Osteoblast (primary cell): ENCODE measurements at regions not wholly inside any gene's neighbourhood (a gene's known extent, or its start where the extent isn't known, plus 50 kb on each side); places are given as distances from the start of the nearest gene placed in this dataset.

Source experiments
- DNase-seq: peaks from one replicate; pipeline ENCODE4 v3.0.0; 2011; ENCODE audit warnings: low spot score, mixed read lengths; ENCODE audit not compliant: insufficient read length; ENCODE audit errors: missing footprints
- H2AFZ ChIP-seq: 2 replicates; pipeline ENCODE4 v1.6.0; 2011; ENCODE audit warnings: mild to moderate bottlenecking, low read length
- H3K27ac ChIP-seq: 2 replicates; pipeline ENCODE4 v1.5.1; 2011; ENCODE audit warnings: mild to moderate bottlenecking, low read depth, low read length, moderate library complexity
- H3K27me3 ChIP-seq: 2 replicates; pipeline ENCODE4 v1.6.0; 2012; ENCODE audit warnings: mild to moderate bottlenecking, control low read depth, inconsistent platforms, low read length, moderate library complexity; ENCODE audit not compliant: insufficient read depth
- H3K36me3 ChIP-seq: 2 replicates; pipeline ENCODE4 v1.5.1; 2011; ENCODE audit warnings: mild to moderate bottlenecking, low read length, control low read depth, moderate library complexity; ENCODE audit not compliant: insufficient read depth
- H3K4me1 ChIP-seq: 2 replicates; pipeline ENCODE4 v1.5.1; 2011; ENCODE audit warnings: mild to moderate bottlenecking, low read length, control low read depth, moderate library complexity; ENCODE audit not compliant: insufficient read depth
- H3K4me2 ChIP-seq: 2 replicates; pipeline ENCODE4 v1.6.0; 2011; ENCODE audit warnings: mild to moderate bottlenecking, low read length; ENCODE audit not compliant: insufficient read depth
- H3K4me3 ChIP-seq: fragments of 200-600 bp; sonication (generic); 3 replicates; pipeline ENCODE4 v1.5.1; 2012; ENCODE audit warnings: mild to moderate bottlenecking, low read length, inconsistent platforms; ENCODE audit not compliant: insufficient read depth
- H3K79me2 ChIP-seq: 2 replicates; pipeline ENCODE4 v1.6.0; 2012; ENCODE audit warnings: mild to moderate bottlenecking, low read length, control low read depth, inconsistent platforms; ENCODE audit not compliant: insufficient read depth
- H3K9me3 ChIP-seq: 2 replicates; pipeline ENCODE4 v1.5.1; 2011; ENCODE audit warnings: low read depth, low read length, control low read depth
- H4K20me1 ChIP-seq: 2 replicates; pipeline ENCODE4 v1.6.0; 2012; ENCODE audit warnings: mild to moderate bottlenecking, low read length, control low read depth; ENCODE audit not compliant: insufficient read depth
- CTCF ChIP-seq: IDR thresholded peaks from 2 replicates; pipeline ENCODE4 v1.5.1; 2011; ENCODE audit warnings: mild to moderate bottlenecking, low read depth, low read length, moderate library complexity; ENCODE audit errors: extremely low read depth

- H3K27me3 ChIP-seq: no peaks in the 10 kb centered on the region
- no peak overlapping the region for H3K4me3 ChIP-seq
- H3K27ac ChIP-seq: no peak overlapping the region
- H3K79me2 ChIP-seq: no peaks in the 10 kb centered on the region
- no peaks in the 10 kb centered on the region for H4K20me1 ChIP-seq
- H2AFZ ChIP-seq: no peak overlapping the region
- no peak overlapping the region for H3K4me2 ChIP-seq
- no peak for DNase-seq
- H3K36me3 ChIP-seq: no peaks in the 10 kb centered on the region
- H3K9me3 ChIP-seq: no peaks in the 10 kb centered on the region
- TF ChIP-seq CTCF: no peak
- H3K4me1 ChIP-seq: peaks cover 33% of the 10 kb centered on the region
Observed at GRCh38 chr2:64771737-64772136, 118.0 kb upstream of the SERTAD2 start.

- Histone ChIP-seq H3K27ac (no peak overlapping the region), H3K79me2 (no peaks in the 10 kb centered on the region), H3K27me3 (no peaks in the 10 kb centered on the region), H3K4me3 (no peak overlapping the region), H2AFZ (no peak overlapping the region), H3K36me3 (no peaks in the 10 kb centered on the region), H3K9me3 (no peaks in the 10 kb centered on the region), H4K20me1 (no peaks in the 10 kb centered on the region), H3K4me1 (peaks cover 29% of the 10 kb centered on the region), H3K4me2 (no peak overlapping the region)
- no peak for DNase-seq
- no peak for TF ChIP-seq CTCF
Observed at GRCh38 chr2:64773461-64774118, 119.9 kb upstream of the SERTAD2 start.

DNA sequence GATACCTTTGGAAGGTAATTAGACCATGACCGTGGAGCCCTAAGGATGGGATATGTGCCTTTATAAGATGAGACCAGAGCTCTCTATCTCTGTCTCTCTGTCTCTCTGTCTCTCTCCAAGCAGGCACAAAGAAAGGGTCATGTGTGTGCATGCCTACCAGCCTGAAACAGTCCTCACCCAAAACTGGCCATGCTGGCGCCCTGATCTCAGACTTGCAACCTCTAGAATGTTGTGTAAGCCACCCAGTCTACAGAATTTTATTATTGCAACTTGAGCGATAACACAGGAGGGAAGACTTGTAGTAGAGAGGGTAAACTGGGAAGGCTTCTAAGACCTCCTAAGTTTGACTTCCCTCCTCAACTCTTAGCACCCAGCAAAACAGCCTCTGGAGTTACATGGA is 124.1 kb upstream of the SERTAD2 start:
- H3K36me3 ChIP-seq: no peaks in the 10 kb centered on the region
- no peak overlapping the region for H3K27ac ChIP-seq
- TF ChIP-seq CTCF: no peak
- no peak overlapping the region for H3K4me3 ChIP-seq
- H3K27me3 ChIP-seq: no peaks in the 10 kb centered on the region
- H2AFZ ChIP-seq: no peak overlapping the region
- no peaks in the 10 kb centered on the region for H3K9me3 ChIP-seq
- peaks cover 38% of the 10 kb centered on the region for H3K4me1 ChIP-seq
- H4K20me1 ChIP-seq: no peaks in the 10 kb centered on the region
- no peak for DNase-seq
- no peaks in the 10 kb centered on the region for H3K79me2 ChIP-seq
- no peak overlapping the region for H3K4me2 ChIP-seq

DNA sequence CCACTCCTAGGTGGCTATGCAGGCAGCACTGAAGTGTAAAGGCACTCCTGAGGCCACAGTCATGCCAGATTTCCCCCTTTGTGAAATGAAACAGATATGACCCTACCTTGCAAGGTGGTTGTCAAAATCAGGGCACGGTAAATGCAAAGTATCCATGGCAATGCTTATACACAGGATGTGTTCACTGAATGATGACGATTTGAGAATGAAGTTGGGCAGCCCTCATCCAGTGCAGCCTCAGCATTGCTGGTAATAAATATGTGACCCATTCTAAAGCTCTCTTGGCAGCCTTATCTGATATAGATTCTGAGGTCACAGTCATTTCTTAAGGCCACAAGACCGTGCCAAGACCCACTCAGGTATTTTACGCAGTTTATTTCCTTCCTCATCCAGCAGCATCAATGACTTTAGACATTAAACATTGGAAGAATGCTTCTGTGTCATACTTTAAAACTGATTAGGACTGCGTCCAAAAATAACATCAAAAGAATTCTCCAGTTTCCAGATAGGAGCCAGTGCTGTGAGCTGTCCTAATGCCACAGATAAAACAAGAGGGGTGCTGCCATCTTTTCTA is 125.5 kb upstream of the SERTAD2 start:
- DNase-seq: peak; percentile 85
- Histone ChIP-seq H4K20me1 (no peaks in the 10 kb centered on the region), H3K9me3 (no peaks in the 10 kb centered on the region), H3K4me2 (peak overlapping the region; percentile 33), H3K4me1 (peaks cover 40% of the 10 kb centered on the region), H3K79me2 (no peaks in the 10 kb centered on the region), H3K27ac (peak overlapping the region; percentile 94), H2AFZ (no peak overlapping the region), H3K36me3 (no peaks in the 10 kb centered on the region), H3K4me3 (peak overlapping the region; percentile 18), H3K27me3 (no peaks in the 10 kb centered on the region)
- no peak for TF ChIP-seq CTCF
